ENCODE measurements at regions not wholly inside any gene's neighbourhood (a gene's known extent, or its start where the extent isn't known, plus 50 kb on each side); places are given as distances from the start of the nearest gene placed in this dataset.

GRCh38 chr20:21573259-21573658, 59.4 kb upstream of the NKX2-2 start:
- H3K27ac ChIP-seq (ENCODE audit: low read depth in 1 of 2, low read length in 2 of 2), result no peak overlapping the region
- no peak for TF ChIP-seq SP1 (IDR thresholded peaks at IDR 0.05)
- no peak for TF ChIP-seq RXRA (IDR thresholded peaks at IDR 0.05)
- TF ChIP-seq ATF3 (IDR thresholded peaks at IDR 0.05), result no peak
- no peak for TF ChIP-seq GABPA (IDR thresholded peaks at IDR 0.05 in 1 of 2, conservative IDR thresholded peaks at IDR 0.05 in 1 of 2)
- no peak for TF ChIP-seq NR2F2 (IDR thresholded peaks at IDR 0.05)
- no peak for TF ChIP-seq FOXA2 (IDR thresholded peaks at IDR 0.05)
- no peak for TF ChIP-seq TAF1 (conservative IDR thresholded peaks at IDR 0.05)
- TF ChIP-seq HNF4A (conservative IDR thresholded peaks at IDR 0.05), result no peak
- TF ChIP-seq ZBTB33 (IDR thresholded peaks at IDR 0.05), result no peak
- no peak for TF ChIP-seq CTCF (IDR thresholded peaks at IDR 0.05; ENCODE audit: low read depth, low read length, missing input control)
- TF ChIP-seq MAX (IDR thresholded peaks at IDR 0.05), result no peak
- no peak for TF ChIP-seq EGR1 (IDR thresholded peaks at IDR 0.05; ENCODE audit: low read depth in 2 of 2)
- TF ChIP-seq HNF4G (IDR thresholded peaks at IDR 0.05), result no peak
- no peaks in the 10 kb centered on the region for H3K36me3 ChIP-seq (ENCODE audit: control insufficient read depth in 4 of 4, insufficient read depth in 3 of 4, low read depth in 1 of 4, low read length in 3 of 4)
- no peak for DNase-seq (ENCODE audit: low spot score)
- H3K9ac ChIP-seq (ENCODE audit: low read depth in 1 of 2, low read length in 2 of 2), result no peak overlapping the region
- H3K27me3 ChIP-seq (ENCODE audit: control insufficient read depth in 4 of 4, insufficient read depth in 4 of 4, low read length in 3 of 4), result no peaks in the 10 kb centered on the region
- H3K4me1 ChIP-seq (ENCODE audit: control insufficient read depth in 4 of 4, insufficient read depth in 4 of 4, low read length in 3 of 4), result peaks cover 0 to 29% (median 22%) of the 10 kb centered on the region in 4 donors
- no peaks in the 10 kb centered on the region for H3K9me3 ChIP-seq (ENCODE audit: control insufficient read depth in 4 of 4, low read length in 3 of 4)
- H3K4me3 ChIP-seq (ENCODE audit: low read depth in 1 of 3, low read length in 3 of 3), result no peak overlapping the region
- WGBS, result 80% methylated on average over 5 of the region's 5 CpGs

GRCh38 chr20:21571841-21572690, 58.2 kb upstream of the NKX2-2 start:
- Histone ChIP-seq H3K36me3 (ENCODE audit: control insufficient read depth in 4 of 4, insufficient read depth in 3 of 4, low read depth in 1 of 4, low read length in 3 of 4) (no peaks in the 10 kb centered on the region), H3K27ac (ENCODE audit: low read depth in 1 of 2, low read length in 2 of 2) (peak overlapping the region in 1 of 2 donors; percentile 26), H3K9ac (ENCODE audit: low read depth in 1 of 2, low read length in 2 of 2) (no peak overlapping the region), H3K4me3 (ENCODE audit: low read depth in 1 of 3, low read length in 3 of 3) (peak overlapping the region in 1 of 3 donors; percentile 14), H3K9me3 (ENCODE audit: control insufficient read depth in 4 of 4, low read length in 3 of 4) (no peaks in the 10 kb centered on the region), H3K4me1 (ENCODE audit: control insufficient read depth in 4 of 4, insufficient read depth in 4 of 4, low read length in 3 of 4) (peaks cover 0 to 29% (median 22%) of the 10 kb centered on the region in 4 donors), H3K27me3 (ENCODE audit: control insufficient read depth in 4 of 4, insufficient read depth in 4 of 4, low read length in 3 of 4) (no peaks in the 10 kb centered on the region)
- TF ChIP-seq CTCF (IDR thresholded peaks at IDR 0.05; ENCODE audit: low read depth, low read length, missing input control) (peak; percentile 91), NR2F2 (IDR thresholded peaks at IDR 0.05) (no peak), RAD21 (IDR thresholded peaks at IDR 0.05) (peak; percentile 88 to 90), FOXA2 (IDR thresholded peaks at IDR 0.05) (no peak)
- 25% methylated on average over 15 of the region's 15 CpGs for WGBS
- no peak for DNase-seq (ENCODE audit: low spot score)
